ENCODE measurements at regions not wholly inside any gene's neighbourhood (a gene's known extent, or its start where the extent isn't known, plus 50 kb on each side); places are given as distances from the start of the nearest gene placed in this dataset.
"Not testable (repeated sequence)": the region's sequence is repeated elsewhere in the genome, so short reads cannot be mapped to it uniquely, and the experiment has no call there.

GRCh38 chr12:67048371-67048770 is 220.8 kb upstream of the CAND1 start:
- ATAC-seq (ENCODE audit: poor library complexity): no peak
- intact Hi-C loops (cut with DNase I): no loop called here

GRCh38 chr12:67049199-67049598 is 220.0 kb upstream of the CAND1 start:
- ATAC-seq (ENCODE audit: poor library complexity); intact Hi-C loops (cut with DNase I); DNase-seq: not testable (repeated sequence)

More at GRCh38 chr12:67048371-67048770, 220.8 kb upstream of the CAND1 start:
- no peak for DNase-seq

- intact Hi-C loops (cut with DNase I): no loop called here
- no peak for DNase-seq
- ATAC-seq (ENCODE audit: poor library complexity): no peak
These were observed 216.2 kb upstream of the CAND1 start for GRCh38 chr12:67052981-67053380.

GRCh38 chr12:67056329-67056728 is 212.8 kb upstream of the CAND1 start:
- DNase-seq (no peak), ATAC-seq (ENCODE audit: poor library complexity) (no peak)
- intact Hi-C loops (cut with DNase I): no loop called here

- DNase-seq (no peak), ATAC-seq (ENCODE audit: poor library complexity) (no peak)
- intact Hi-C loops (cut with DNase I): no loop called here
These were observed 212.1 kb upstream of the CAND1 start for GRCh38 chr12:67057072-67057471.

GRCh38 chr12:67062193-67062592 is 207.0 kb upstream of the CAND1 start:
- intact Hi-C loops (cut with DNase I): no loop called here
- ATAC-seq (ENCODE audit: poor library complexity) (no peak), DNase-seq (no peak)

- DNase-seq (no peak), ATAC-seq (ENCODE audit: poor library complexity) (no peak)
- intact Hi-C loops (cut with DNase I): no loop called here
These were observed 201.5 kb upstream of the CAND1 start for GRCh38 chr12:67067453-67068203.

GRCh38 chr12:67068204-67068731 is 200.9 kb upstream of the CAND1 start:
- ATAC-seq (ENCODE audit: poor library complexity) (peak; percentile 24), DNase-seq (no peak)
- intact Hi-C loops (cut with DNase I): no loop called here

GRCh38 chr12:67068761-67069450 is 200.3 kb upstream of the CAND1 start:
- ATAC-seq (ENCODE audit: poor library complexity): peak; percentile 55
- peak; percentile 44 for DNase-seq
- intact Hi-C loops (cut with DNase I): no loop called here

- ATAC-seq (ENCODE audit: poor library complexity) (peak; percentile 78), DNase-seq (peak; percentile 54)
- intact Hi-C loops (cut with DNase I): no loop called here
These were observed 199.5 kb upstream of the CAND1 start for GRCh38 chr12:67069451-67070306.

GRCh38 chr12:67070307-67070600 is 198.9 kb upstream of the CAND1 start:
- ATAC-seq (ENCODE audit: poor library complexity) (no peak), DNase-seq (no peak)
- intact Hi-C loops (cut with DNase I): no loop called here

GRCh38 chr12:67070604-67071003 is 198.6 kb upstream of the CAND1 start:
- DNase-seq (no peak), ATAC-seq (ENCODE audit: poor library complexity) (no peak)
- intact Hi-C loops (cut with DNase I): no loop called here

- ATAC-seq (ENCODE audit: poor library complexity); DNase-seq; intact Hi-C loops (cut with DNase I): not testable (repeated sequence)
These were observed 196.9 kb upstream of the CAND1 start for GRCh38 chr12:67072281-67072680.

- ATAC-seq (ENCODE audit: poor library complexity): no peak
- no peak for DNase-seq
- intact Hi-C loops (cut with DNase I): no loop called here
These were observed 195.8 kb upstream of the CAND1 start for GRCh38 chr12:67073336-67073735.

- intact Hi-C loops (cut with DNase I): no loop called here
- ATAC-seq (ENCODE audit: poor library complexity): no peak
- DNase-seq: no peak
These were observed 195.1 kb upstream of the CAND1 start for GRCh38 chr12:67074072-67074471.

GRCh38 chr12:67077617-67078016 is 191.5 kb upstream of the CAND1 start:
- DNase-seq (no peak), ATAC-seq (ENCODE audit: poor library complexity) (no peak)
- intact Hi-C loops (cut with DNase I): no loop called here

- intact Hi-C loops (cut with DNase I): no loop called here
- DNase-seq (no peak), ATAC-seq (ENCODE audit: poor library complexity) (no peak)
These were observed 190.2 kb upstream of the CAND1 start for GRCh38 chr12:67078957-67079356.

GRCh38 chr12:67080637-67081036 is 188.5 kb upstream of the CAND1 start:
- DNase-seq (no peak), ATAC-seq (ENCODE audit: poor library complexity) (no peak)
- intact Hi-C loops (cut with DNase I): no loop called here

GRCh38 chr12:67082221-67082620 is 186.9 kb upstream of the CAND1 start:
- intact Hi-C loops (cut with DNase I): no loop called here
- no peak for ATAC-seq (ENCODE audit: poor library complexity)
- no peak for DNase-seq

All from Right ventricle myocardium superior (tissue), 1 donor.